ENCODE measurements at regions not wholly inside any gene's neighbourhood (a gene's known extent, or its start where the extent isn't known, plus 50 kb on each side); places are given as distances from the start of the nearest gene placed in this dataset.
"Not testable (repeated sequence)": the region's sequence is repeated elsewhere in the genome, so short reads cannot be mapped to it uniquely, and the experiment has no call there.

GRCh38 chr16:22572331-22573224 lies 61.9 kb downstream of the NPIPB5 start:
- not testable (repeated sequence) for DNase-seq (ENCODE audit: low read depth in 2 of 2)

- not testable (repeated sequence) for DNase-seq (ENCODE audit: low read depth in 2 of 2)
These were observed 62.5 kb downstream of the NPIPB5 start for GRCh38 chr16:22573225-22573530.

GRCh38 chr16:22576506-22576905 lies 65.8 kb downstream of the NPIPB5 start:
- DNase-seq (ENCODE audit: low read depth in 2 of 2), result not testable (repeated sequence)

- DNase-seq (ENCODE audit: low read depth in 2 of 2), result not testable (repeated sequence)
These were observed 72.5 kb downstream of the NPIPB5 start for GRCh38 chr16:22583195-22583594.

- DNase-seq (ENCODE audit: low read depth in 2 of 2), result not testable (repeated sequence)
These were observed 73.8 kb downstream of the NPIPB5 start for GRCh38 chr16:22584459-22584858.

GRCh38 chr16:22584941-22585340 lies 74.2 kb downstream of the NPIPB5 start:
- DNase-seq (ENCODE audit: low read depth in 2 of 2), result not testable (repeated sequence)

GRCh38 chr16:22585431-22585830 lies 74.7 kb downstream of the NPIPB5 start:
- not testable (repeated sequence) for DNase-seq (ENCODE audit: low read depth in 2 of 2)

GRCh38 chr16:22586732-22587131 lies 76.0 kb downstream of the NPIPB5 start:
- not testable (repeated sequence) for DNase-seq (ENCODE audit: low read depth in 2 of 2)

- DNase-seq (ENCODE audit: low read depth in 2 of 2), result not testable (repeated sequence)
These were observed 79.1 kb downstream of the NPIPB5 start for GRCh38 chr16:22589757-22590156.

- DNase-seq (ENCODE audit: low read depth in 2 of 2), result not testable (repeated sequence)
These were observed 85.9 kb downstream of the NPIPB5 start for GRCh38 chr16:22596445-22597045.

GRCh38 chr16:22603744-22604143 lies 93.1 kb downstream of the NPIPB5 start:
- DNase-seq (ENCODE audit: low read depth in 2 of 2), result not testable (repeated sequence)

- DNase-seq (ENCODE audit: low read depth in 2 of 2), result not testable (repeated sequence)
These were observed 95.9 kb downstream of the NPIPB5 start for GRCh38 chr16:22606619-22607018.

GRCh38 chr16:22609798-22610197 lies 99.1 kb downstream of the NPIPB5 start:
- DNase-seq (ENCODE audit: low read depth in 2 of 2), result not testable (repeated sequence)

- DNase-seq (ENCODE audit: low read depth in 2 of 2), result not testable (repeated sequence)
These were observed 100.4 kb downstream of the NPIPB5 start for GRCh38 chr16:22611128-22611527.

GRCh38 chr16:22614271-22614947 lies 103.7 kb downstream of the NPIPB5 start:
- DNase-seq (ENCODE audit: low read depth in 2 of 2), result no peak

GRCh38 chr16:22618842-22619241 lies 108.2 kb downstream of the NPIPB5 start:
- DNase-seq (ENCODE audit: low read depth in 2 of 2), result no peak

GRCh38 chr16:22621586-22622155 lies 111.0 kb downstream of the NPIPB5 start:
- DNase-seq (ENCODE audit: low read depth in 2 of 2), result no peak

- DNase-seq (ENCODE audit: low read depth in 2 of 2), result no peak
These were observed 112.0 kb downstream of the NPIPB5 start for GRCh38 chr16:22622703-22623102.

GRCh38 chr16:22623351-22623781 lies 112.7 kb downstream of the NPIPB5 start:
- DNase-seq (ENCODE audit: low read depth in 2 of 2), result no peak

- no peak for DNase-seq (ENCODE audit: low read depth in 2 of 2)
These were observed 113.5 kb downstream of the NPIPB5 start for GRCh38 chr16:22624038-22624799.

GRCh38 chr16:22624800-22625533 lies 114.3 kb downstream of the NPIPB5 start:
- no peak for DNase-seq (ENCODE audit: low read depth in 2 of 2)
